SU-DHL-6 (cell line): ENCODE measurements at regions not wholly inside any gene's neighbourhood (a gene's known extent, or its start where the extent isn't known, plus 50 kb on each side); places are given as distances from the start of the nearest gene placed in this dataset.

Experiments used
- CTCF ChIP-seq: fragments of 200-600 bp; sonication (generic); IDR thresholded peaks from one replicate; pipeline ENCODE4 v1.5.1; 2017; ENCODE audit warnings: antibody characterized with exemption, mild to moderate bottlenecking, low read length, moderate library complexity; ENCODE audit not compliant: insufficient read depth, poor library complexity, severe bottlenecking
- EZH2phosphoT487 ChIP-seq: fragments of 200-600 bp; sonication (generic), shearing (Covaris generic); conservative IDR thresholded peaks from 2 replicates; pipeline ENCODE4 v1.6.1; 2018; ENCODE audit warnings: mild to moderate bottlenecking, antibody characterized with exemption, low read length, moderate library complexity, mixed read lengths

GRCh38 chr11:109789901-109790300 lies 303.3 kb upstream of the ZC3H12C start:
- no peak for TF ChIP-seq CTCF
- no peak for TF ChIP-seq EZH2phosphoT487
